C4-2B (cell line): ENCODE measurements at regions not wholly inside any gene's neighbourhood (a gene's known extent, or its start where the extent isn't known, plus 50 kb on each side); places are given as distances from the start of the nearest gene placed in this dataset.

Source experiments
- H3K27ac ChIP-seq: fragments of 450-650 bp; 2 replicates; pipeline ENCODE4 v1.5.1; 2017
- CTCF ChIP-seq: fragments of 450-650 bp; conservative IDR thresholded peaks from 2 replicates; pipeline ENCODE4 v1.5.1; 2017; ENCODE audit warnings: mild to moderate bottlenecking
- ZFX ChIP-seq: fragments of 450-650 bp; IDR thresholded peaks from 2 replicates; pipeline ENCODE4 v1.6.1; 2017

- no peak for TF ChIP-seq ZFX
- no peak for TF ChIP-seq CTCF
- no peak overlapping the region for H3K27ac ChIP-seq
These were observed 894.6 kb upstream of the NEGR1 start for GRCh38 chr1:73176902-73177301.

- TF ChIP-seq CTCF (no peak), ZFX (no peak)
- H3K27ac ChIP-seq, result no peak overlapping the region
These were observed 884.8 kb upstream of the NEGR1 start for GRCh38 chr1:73167009-73167657.

- no peak overlapping the region for H3K27ac ChIP-seq
- TF ChIP-seq CTCF, result no peak
- TF ChIP-seq ZFX, result no peak
These were observed 880.2 kb upstream of the NEGR1 start for GRCh38 chr1:73162564-73162963.

GRCh38 chr1:73161418-73161817, 879.1 kb upstream of the NEGR1 start:
- no peak for TF ChIP-seq ZFX
- no peak for TF ChIP-seq CTCF

GRCh38 chr1:73160759-73161158, 878.4 kb upstream of the NEGR1 start:
- H3K27ac ChIP-seq, result no peak overlapping the region
- TF ChIP-seq ZFX (no peak), CTCF (no peak)

More at GRCh38 chr1:73161418-73161817, 879.1 kb upstream of the NEGR1 start:
- no peak overlapping the region for H3K27ac ChIP-seq

- no peak for TF ChIP-seq ZFX
- TF ChIP-seq CTCF, result no peak
- no peak overlapping the region for H3K27ac ChIP-seq
These were observed 862.0 kb upstream of the NEGR1 start for GRCh38 chr1:73144311-73144710.

- no peak overlapping the region for H3K27ac ChIP-seq
- TF ChIP-seq CTCF (no peak), ZFX (no peak)
These were observed 854.6 kb upstream of the NEGR1 start for GRCh38 chr1:73136975-73137374.
